LNCaP clone FGC (cell line): ENCODE measurements at regions not wholly inside any gene's neighbourhood (a gene's known extent, or its start where the extent isn't known, plus 50 kb on each side); places are given as distances from the start of the nearest gene placed in this dataset.
"Not testable (repeated sequence)": the region's sequence is repeated elsewhere in the genome, so short reads cannot be mapped to it uniquely, and the experiment has no call there.

Experiments
- DNase-seq: peaks from one replicate; pipeline ENCODE4 v3.0.0-alpha.2; 2011; ENCODE audit warnings: low read depth
- H3K4me3 ChIP-seq: 2 replicates; pipeline ENCODE4 v1.5.1; 2011; ENCODE audit warnings: mild to moderate bottlenecking, low read depth, low read length, control low read depth
- TF ChIP-seq, protein P1 (sequence below): IDR thresholded peaks from 2 replicates; pipeline ENCODE4 v1.5.1; 2012; ENCODE audit warnings: mild to moderate bottlenecking; ENCODE audit not compliant: control insufficient read depth, insufficient read depth; ENCODE audit errors: extremely low read depth

DNA sequence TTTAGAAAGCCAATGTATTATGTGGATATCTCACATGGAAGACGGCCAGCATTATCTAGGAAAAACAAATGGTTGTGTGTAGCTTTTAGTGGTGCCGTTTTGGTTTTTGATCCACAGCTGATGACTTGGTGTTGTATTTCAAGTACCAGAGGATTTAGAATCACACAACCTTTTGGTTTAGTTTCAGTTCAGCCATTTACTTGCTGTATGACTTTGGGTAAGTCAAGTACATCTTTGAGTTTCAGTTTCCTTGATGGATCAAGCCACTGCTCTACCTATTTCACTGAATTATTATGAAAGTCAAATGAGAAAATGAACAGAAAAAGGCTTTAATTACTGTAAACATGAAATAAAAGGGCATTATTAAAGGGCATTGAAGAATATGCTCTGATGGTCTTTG is 205.6 kb downstream of the ZIC3 start:
- TF ChIP-seq, protein P1, sequence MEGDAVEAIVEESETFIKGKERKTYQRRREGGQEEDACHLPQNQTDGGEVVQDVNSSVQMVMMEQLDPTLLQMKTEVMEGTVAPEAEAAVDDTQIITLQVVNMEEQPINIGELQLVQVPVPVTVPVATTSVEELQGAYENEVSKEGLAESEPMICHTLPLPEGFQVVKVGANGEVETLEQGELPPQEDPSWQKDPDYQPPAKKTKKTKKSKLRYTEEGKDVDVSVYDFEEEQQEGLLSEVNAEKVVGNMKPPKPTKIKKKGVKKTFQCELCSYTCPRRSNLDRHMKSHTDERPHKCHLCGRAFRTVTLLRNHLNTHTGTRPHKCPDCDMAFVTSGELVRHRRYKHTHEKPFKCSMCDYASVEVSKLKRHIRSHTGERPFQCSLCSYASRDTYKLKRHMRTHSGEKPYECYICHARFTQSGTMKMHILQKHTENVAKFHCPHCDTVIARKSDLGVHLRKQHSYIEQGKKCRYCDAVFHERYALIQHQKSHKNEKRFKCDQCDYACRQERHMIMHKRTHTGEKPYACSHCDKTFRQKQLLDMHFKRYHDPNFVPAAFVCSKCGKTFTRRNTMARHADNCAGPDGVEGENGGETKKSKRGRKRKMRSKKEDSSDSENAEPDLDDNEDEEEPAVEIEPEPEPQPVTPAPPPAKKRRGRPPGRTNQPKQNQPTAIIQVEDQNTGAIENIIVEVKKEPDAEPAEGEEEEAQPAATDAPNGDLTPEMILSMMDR = no peak
- no peak overlapping the region for H3K4me3 ChIP-seq
- no peak for DNase-seq

DNA sequence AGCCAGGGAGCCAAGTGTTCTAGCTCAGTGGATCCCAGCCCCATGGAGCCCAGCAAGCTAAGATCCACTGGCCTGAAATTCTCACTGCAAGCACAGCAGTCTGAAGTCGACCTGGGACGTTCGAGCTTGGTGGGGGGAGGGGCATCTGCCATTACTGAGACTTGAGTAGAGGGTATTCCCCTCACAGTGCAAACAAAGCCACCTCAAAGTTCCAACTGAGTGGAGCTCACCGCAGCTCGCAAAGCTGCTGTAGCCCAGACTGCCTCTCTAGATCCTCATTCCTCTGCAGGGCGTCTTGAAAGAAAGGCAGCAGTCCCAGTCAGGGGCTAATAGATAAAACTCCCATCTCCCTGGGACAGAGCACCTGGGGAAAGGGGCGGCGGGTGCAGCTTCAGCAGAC is 226.3 kb downstream of the ZIC3 start:
- TF ChIP-seq, protein P1 = no peak
- DNase-seq = no peak
- no peak overlapping the region for H3K4me3 ChIP-seq

DNA sequence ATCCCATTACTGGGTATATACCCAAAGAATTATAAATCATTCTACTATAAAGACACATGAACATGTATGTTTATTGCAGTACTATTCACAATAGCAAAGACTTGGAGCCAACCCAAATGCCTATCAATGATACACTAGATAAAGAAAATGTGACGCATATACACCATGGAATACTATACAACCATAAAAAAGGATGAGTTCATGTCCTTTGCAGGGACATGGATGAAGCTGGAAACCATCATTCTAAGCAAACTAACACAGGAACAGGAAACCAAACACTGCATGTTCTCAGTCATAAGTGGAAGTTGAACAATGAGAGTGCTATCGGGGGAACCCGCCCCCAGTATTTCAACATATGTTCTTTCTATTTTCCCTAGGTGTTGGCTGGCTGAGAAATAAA is 232.0 kb downstream of the ZIC3 start:
- H3K4me3 ChIP-seq, DNase-seq: not testable (repeated sequence)

DNA sequence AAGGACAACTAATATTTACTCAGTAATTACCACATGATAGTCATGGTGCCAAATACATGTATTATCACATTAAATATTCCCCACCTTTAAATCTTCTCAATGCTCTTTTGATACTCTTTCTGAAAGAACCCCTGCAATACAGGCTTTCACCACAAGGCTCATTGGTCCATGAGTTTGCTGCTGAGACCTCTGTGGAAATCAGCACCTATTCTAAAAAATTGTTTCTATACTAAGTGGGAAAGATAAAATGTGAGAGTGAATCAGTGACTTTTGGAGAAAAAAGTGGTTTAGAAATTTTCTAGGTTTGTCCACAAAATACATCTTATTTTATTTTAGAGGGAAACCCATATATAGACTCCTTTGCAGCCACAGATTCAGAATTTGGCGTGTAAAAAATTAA is 257.3 kb downstream of the ZIC3 start:
- TF ChIP-seq, protein P1 = no peak
- no peak overlapping the region for H3K4me3 ChIP-seq
- no peak for DNase-seq

GRCh38 chrX:137847376-137847775 is 281.4 kb downstream of the ZIC3 start:
- H3K4me3 ChIP-seq = no peak overlapping the region
- TF ChIP-seq, protein P1 = no peak
- peak; percentile 50 for DNase-seq

- H3K4me3 ChIP-seq = no peak overlapping the region
- TF ChIP-seq, protein P1 = no peak
- no peak for DNase-seq
Measured at GRCh38 chrX:137848266-137848905, 282.5 kb downstream of the ZIC3 start.

GRCh38 chrX:137852502-137852901 is 286.6 kb downstream of the ZIC3 start:
- TF ChIP-seq, protein P1 = no peak
- no peak overlapping the region for H3K4me3 ChIP-seq
- no peak for DNase-seq
